ENCODE measurements at regions not wholly inside any gene's neighbourhood (a gene's known extent, or its start where the extent isn't known, plus 50 kb on each side); places are given as distances from the start of the nearest gene placed in this dataset.

DNA sequence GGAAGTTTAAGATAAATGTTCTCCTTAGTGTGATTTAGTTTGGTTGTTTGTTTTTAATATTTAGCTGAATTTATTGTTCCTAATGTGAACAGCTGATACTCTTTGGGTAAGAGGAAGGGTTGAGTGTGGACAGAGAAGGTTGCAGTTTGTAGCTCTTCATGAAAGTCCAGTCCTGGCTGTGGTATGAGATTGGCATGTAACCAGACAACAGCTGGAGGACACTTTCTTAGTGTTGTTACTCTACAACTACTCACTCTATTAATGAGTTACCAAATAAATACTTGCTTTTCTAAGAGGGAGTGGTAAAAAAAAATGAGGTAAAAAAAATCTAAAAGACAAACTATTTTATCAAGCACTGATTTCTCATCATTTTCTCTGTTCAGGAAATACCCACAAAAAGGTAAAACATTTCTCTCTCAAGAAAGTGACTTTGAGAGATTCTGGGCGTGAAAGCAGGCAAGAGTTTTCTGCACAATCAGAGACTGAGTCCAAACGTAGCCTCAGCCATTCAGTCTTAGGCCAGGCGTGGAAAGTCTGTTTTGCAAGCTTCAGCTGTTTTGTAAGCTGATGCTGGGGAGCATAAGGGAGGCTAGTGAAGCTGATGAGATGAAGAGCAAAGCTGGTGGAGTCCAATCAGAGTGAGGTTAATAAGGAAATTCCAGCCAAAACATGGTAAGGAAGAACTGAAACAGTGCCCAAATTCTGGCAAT, 138.5 kb upstream of the ARPP21 start:
- intact Hi-C loops (cut with DNase I): no loop called here
- no peak for DNase-seq (ENCODE audit: low spot score)

GRCh38 chr3:35502699-35503098, 136.6 kb upstream of the ARPP21 start:
- intact Hi-C loops (cut with DNase I): no loop called here
- no peak for DNase-seq (ENCODE audit: low spot score)

DNA sequence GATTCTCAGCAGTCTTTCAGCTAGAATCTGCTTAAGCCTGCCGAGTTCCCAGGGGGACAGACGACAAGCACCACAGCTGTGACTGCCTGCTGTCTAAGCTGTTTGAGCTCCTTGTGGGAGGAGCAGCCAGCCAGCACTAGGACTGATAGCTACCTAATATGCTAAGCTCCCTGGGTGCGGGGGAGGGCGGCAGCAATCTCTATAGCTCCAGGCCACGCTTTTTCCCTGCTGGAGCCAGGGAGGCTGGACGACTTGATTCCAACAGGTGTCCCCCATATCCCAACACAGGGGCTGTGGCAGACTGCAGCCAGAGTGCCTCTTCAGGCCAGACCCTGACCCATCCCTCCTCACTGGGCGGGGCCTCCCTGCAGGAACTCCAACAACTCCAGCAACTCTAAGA, 134.1 kb upstream of the ARPP21 start:
- intact Hi-C loops (cut with DNase I): no loop called here
- DNase-seq (ENCODE audit: low spot score): no peak

GRCh38 chr3:35505772-35506171, 133.6 kb upstream of the ARPP21 start:
- DNase-seq (ENCODE audit: low spot score): no peak
- intact Hi-C loops (cut with DNase I): no loop called here

DNA sequence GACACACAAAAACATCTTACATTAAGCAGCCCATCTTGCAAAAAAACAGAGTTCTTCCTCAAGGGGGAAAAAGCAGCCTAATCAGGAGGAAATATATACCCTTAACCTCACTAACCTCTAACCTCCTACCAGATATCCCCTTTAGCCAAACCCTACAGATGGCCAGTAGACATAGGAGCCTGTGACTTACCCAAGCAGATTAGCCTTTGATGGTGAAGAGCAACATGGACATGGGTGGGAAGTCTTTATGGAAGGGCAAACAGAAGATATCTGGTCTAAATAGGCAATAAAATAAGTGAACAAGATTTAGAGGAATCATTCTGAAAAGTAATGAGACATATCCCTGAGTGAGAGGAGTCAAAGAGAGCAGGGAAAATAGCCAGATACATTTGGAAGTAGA, 119.4 kb upstream of the ARPP21 start:
- intact Hi-C loops (cut with DNase I): no loop called here
- DNase-seq (ENCODE audit: low spot score): no peak

DNA sequence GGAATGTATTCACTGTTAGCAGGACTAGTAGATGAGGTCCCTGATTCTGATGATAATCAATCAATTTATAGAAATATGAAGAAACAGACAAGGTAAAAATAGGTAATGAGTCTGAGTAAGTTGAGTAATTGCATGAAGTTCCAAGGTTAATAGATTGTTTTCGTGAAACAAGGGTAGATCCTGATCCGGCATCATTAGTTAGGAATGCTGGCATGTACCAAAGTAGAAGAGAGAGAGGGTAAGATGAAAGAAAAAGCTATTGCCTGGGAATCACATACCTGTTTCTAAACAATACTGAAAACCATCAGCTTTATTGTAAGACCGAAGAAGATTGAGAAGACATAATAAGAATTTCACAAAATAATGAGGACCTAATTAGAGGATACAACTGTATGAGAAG, 118.1 kb upstream of the ARPP21 start:
- DNase-seq (ENCODE audit: low spot score): no peak
- intact Hi-C loops (cut with DNase I): no loop called here

DNA sequence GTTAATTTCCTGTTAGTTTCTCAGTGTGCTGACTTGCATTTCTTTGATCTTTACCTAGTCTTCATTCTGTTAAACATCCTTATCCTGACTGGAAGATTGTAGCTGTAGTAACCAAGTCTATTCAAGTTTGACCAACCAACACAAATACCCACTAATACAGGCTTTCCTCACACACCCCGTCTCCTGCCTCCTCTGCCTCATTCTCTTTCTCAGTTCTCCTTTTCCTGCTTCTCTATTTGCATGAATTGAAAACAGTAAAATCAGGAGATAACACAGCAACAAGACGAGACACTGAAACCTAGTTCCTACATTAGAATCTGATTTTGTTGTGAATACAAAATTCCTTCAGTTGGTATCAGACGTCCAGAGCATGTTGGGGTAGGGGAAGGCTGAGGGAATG, 116.9 kb upstream of the ARPP21 start:
- no peak for DNase-seq (ENCODE audit: low spot score)
- intact Hi-C loops (cut with DNase I): no loop called here

GRCh38 chr3:35523074-35523473, 116.3 kb upstream of the ARPP21 start:
- intact Hi-C loops (cut with DNase I): no loop called here

DNA sequence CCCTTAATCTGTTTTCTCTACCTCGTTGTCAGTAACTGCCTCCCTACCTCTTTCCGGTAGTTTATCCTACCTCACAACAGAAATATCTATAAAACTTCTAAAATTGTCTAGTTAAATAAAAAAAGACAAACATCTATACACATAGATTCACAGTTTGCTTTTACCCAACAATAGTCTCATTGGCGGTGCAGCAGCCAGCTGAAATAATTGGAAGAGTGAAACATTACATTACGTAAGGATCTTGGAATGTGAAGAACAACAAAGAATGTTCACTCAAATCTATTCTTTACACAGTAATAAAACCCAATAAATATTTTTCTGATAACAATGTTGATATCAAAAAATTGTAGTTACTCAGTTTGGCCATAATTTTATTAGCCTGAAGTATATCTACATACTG, 115.5 kb upstream of the ARPP21 start:
- DNase-seq (ENCODE audit: low spot score): no peak
- intact Hi-C loops (cut with DNase I): no loop called here

More at GRCh38 chr3:35523074-35523473, 116.3 kb upstream of the ARPP21 start:
- DNase-seq (ENCODE audit: low spot score): no peak

DNA sequence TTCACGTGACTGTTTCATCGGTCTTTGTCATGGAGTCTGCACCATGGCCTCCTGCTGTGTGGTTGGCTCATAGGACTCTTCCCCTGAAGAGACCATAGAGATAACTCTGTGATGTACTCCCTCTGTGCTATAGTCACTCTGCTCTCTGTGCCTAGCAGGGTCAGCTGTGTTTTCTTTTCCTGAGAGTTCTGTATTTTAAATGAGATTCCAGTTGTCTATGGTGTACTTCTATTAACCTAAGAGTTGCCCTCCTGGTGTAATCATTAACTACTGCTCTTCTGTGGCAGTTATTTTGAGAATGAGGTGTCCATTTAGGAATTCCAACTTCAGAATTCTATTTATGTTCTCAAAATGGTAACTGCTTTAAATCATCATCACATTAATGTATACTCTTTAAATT, 114.5 kb upstream of the ARPP21 start:
- intact Hi-C loops (cut with DNase I): no loop called here
- DNase-seq (ENCODE audit: low spot score): no peak

DNA sequence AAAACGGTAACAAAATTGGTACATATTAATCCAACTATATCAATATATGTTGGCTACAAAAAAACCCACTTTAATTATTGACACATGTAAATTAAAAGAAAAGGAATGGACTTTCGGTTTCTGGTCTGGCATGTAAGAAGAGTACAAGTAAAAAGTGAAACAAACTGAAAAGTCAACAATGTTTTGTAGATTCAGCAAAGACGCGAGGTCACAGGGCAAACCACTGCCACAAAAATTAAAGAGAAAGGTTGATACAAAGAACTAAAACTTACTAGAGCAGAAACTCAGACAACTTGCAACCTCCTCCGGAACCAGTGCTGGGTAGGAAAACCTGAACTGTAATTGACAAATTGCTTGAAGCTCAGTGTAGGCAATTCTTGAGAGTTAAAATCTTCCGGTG, 110.6 kb upstream of the ARPP21 start:
- DNase-seq (ENCODE audit: low spot score): no peak
- intact Hi-C loops (cut with DNase I): no loop called here

GRCh38 chr3:35529337-35529736, 110.0 kb upstream of the ARPP21 start:
- intact Hi-C loops (cut with DNase I): no loop called here
- DNase-seq (ENCODE audit: low spot score): no peak

GRCh38 chr3:35537265-35537664, 102.1 kb upstream of the ARPP21 start:
- intact Hi-C loops (cut with DNase I): no loop called here
- DNase-seq (ENCODE audit: low spot score): no peak

DNA sequence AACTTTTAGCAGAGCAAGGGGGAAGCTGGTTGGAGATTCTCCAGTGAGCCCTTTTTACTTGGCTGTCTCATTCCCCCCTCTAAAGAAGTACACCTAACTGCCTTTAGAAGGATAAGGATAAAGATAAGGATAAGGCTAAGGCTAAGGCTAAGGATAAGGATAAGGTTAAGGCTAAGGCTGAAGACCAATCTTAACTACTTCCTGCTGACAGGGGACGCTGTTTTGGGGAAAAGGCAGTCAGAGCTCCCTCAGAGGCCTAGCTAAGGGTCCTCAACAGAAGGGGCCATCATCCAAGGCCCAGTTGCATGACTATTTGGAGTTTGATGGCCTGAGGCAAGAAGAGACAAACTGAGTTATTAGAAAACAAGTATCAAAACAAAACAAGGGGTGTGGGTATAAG, 94.3 kb upstream of the ARPP21 start:
- DNase-seq (ENCODE audit: low spot score): no peak
- intact Hi-C loops (cut with DNase I): no loop called here

GRCh38 chr3:35549690-35550089, 89.6 kb upstream of the ARPP21 start:
- DNase-seq (ENCODE audit: low spot score): no peak
- intact Hi-C loops (cut with DNase I): no loop called here

GRCh38 chr3:35562141-35562540, 77.2 kb upstream of the ARPP21 start:
- intact Hi-C loops (cut with DNase I): no loop called here
- no peak for DNase-seq (ENCODE audit: low spot score)

DNA sequence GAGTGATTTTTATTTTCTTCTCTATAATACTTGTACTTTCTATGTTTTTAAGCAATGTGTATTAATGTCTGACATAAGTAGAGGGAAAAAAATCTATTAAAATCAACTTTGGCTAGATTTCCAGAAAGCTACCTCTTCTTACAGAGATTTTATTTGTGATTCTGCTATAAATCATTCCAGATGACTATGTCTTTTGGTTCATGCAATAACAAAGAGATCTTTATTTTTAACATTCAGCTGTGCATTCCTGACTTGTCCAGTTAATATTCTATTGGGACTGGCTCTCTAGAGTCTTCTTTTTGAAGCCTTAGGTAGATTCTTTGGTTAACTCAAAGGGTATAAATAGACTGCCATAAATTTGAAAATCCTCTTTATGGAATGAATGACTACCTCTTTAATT, 74.3 kb upstream of the ARPP21 start:
- intact Hi-C loops (cut with DNase I): no loop called here
- DNase-seq (ENCODE audit: low spot score): no peak

Measured in cardiac septum (tissue), 1 donor.